SU-DHL-6 (cell line): ENCODE measurements at regions not wholly inside any gene's neighbourhood (a gene's known extent, or its start where the extent isn't known, plus 50 kb on each side); places are given as distances from the start of the nearest gene placed in this dataset.

Source experiments
- EZH2phosphoT487 ChIP-seq: fragments of 200-600 bp; sonication (generic), shearing (Covaris generic); conservative IDR thresholded peaks from 2 replicates; pipeline ENCODE4 v1.6.1; 2018; ENCODE audit warnings: mild to moderate bottlenecking, antibody characterized with exemption, low read length, moderate library complexity, mixed read lengths
- TF ChIP-seq, protein P1 (sequence below): fragments of 200-600 bp; sonication (generic); IDR thresholded peaks from one replicate; pipeline ENCODE4 v1.5.1; 2017; ENCODE audit warnings: antibody characterized with exemption, mild to moderate bottlenecking, low read length, moderate library complexity; ENCODE audit not compliant: insufficient read depth, poor library complexity, severe bottlenecking

DNA sequence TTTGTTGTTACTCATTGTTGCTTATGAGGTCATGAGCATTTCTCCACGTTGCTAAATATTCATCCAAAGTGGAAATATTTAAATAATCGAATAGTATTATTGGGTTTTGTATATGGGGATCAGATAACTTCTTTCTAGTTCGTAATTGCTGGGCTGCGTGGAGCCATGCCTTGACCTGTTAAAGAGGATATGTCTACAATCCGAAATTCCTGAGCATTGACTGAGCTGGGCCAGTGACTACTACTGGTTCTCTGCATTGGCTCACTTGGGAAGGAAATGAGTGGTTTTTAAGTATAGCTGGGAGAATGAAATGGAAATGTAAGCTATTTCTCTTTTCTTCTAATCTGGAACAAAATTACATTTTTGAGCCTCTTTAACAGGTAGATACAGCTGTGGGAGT is 163.2 kb downstream of the RPL10L start:
- TF ChIP-seq, protein P1, sequence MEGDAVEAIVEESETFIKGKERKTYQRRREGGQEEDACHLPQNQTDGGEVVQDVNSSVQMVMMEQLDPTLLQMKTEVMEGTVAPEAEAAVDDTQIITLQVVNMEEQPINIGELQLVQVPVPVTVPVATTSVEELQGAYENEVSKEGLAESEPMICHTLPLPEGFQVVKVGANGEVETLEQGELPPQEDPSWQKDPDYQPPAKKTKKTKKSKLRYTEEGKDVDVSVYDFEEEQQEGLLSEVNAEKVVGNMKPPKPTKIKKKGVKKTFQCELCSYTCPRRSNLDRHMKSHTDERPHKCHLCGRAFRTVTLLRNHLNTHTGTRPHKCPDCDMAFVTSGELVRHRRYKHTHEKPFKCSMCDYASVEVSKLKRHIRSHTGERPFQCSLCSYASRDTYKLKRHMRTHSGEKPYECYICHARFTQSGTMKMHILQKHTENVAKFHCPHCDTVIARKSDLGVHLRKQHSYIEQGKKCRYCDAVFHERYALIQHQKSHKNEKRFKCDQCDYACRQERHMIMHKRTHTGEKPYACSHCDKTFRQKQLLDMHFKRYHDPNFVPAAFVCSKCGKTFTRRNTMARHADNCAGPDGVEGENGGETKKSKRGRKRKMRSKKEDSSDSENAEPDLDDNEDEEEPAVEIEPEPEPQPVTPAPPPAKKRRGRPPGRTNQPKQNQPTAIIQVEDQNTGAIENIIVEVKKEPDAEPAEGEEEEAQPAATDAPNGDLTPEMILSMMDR, result no peak
- no peak for TF ChIP-seq EZH2phosphoT487
